Left lung (tissue), 4 donors: ENCODE measurements at regions not wholly inside any gene's neighbourhood (a gene's known extent, or its start where the extent isn't known, plus 50 kb on each side); places are given as distances from the start of the nearest gene placed in this dataset.

Experiments
- ATAC-seq: fragments of 200-7000 bp; cut with Tn5 transposase; one replicate; pipeline ENCODE4 v1.9.1; 2020; ENCODE audit warnings: moderate library complexity
- DNase-seq, 4 donors: peaks; one replicate each; pipeline ENCODE4 v3.0.0-alpha.2; 2013 to 2020
- H3K27ac ChIP-seq, 2 donors: fragments of 200-600 bp; sonication (generic) in 1 of 2; one replicate each; pipeline versions ENCODE4 v1.5.0 to v1.8.0; 2020 to 2021
- H3K27me3 ChIP-seq, 2 donors: fragments of 200-600 bp; sonication (generic) in 1 of 2; one replicate each; pipeline versions ENCODE4 v1.5.0 to v1.8.0; 2020 to 2021
- H3K36me3 ChIP-seq, 2 donors: fragments of 200-600 bp; sonication (generic) in 1 of 2; one replicate each; pipeline versions ENCODE4 v1.5.0 to v1.8.0; 2020 to 2021
- H3K4me1 ChIP-seq, 2 donors: fragments of 200-600 bp; one replicate each; pipeline ENCODE4 v1.8.0; 2021
- H3K4me3 ChIP-seq, 2 donors: fragments of 200-600 bp; sonication (generic) in 1 of 2; one replicate each; pipeline versions ENCODE4 v1.5.0 to v1.8.0; 2020 to 2021; ENCODE audit warnings: mild to moderate bottlenecking in 1 of 2
- H3K9me3 ChIP-seq, 2 donors: fragments of 200-600 bp; sonication (generic) in 1 of 2; one replicate each; pipeline versions ENCODE4 v1.5.0 to v1.8.0; 2020 to 2021
- intact Hi-C, 2 donors: fragments of 100-400 bp; cut with DNase I; formaldehyde crosslinking; loops; one replicate each; pipeline versions ENCODE4 v1.11.2 to v1.14.2; 2022
- TF ChIP-seq, protein P1 (sequence below), 2 donors: fragments of 200-600 bp; sonication (generic) in 1 of 2; IDR thresholded peaks; one replicate each; pipeline versions ENCODE4 v1.5.0 to v1.8.0; 2021; ENCODE audit warnings: antibody characterized with exemption in 2 of 2
- donor health status: DM: no; HTN: yes; CAD: no.
- donor health status: DM: no; HTN: no; CAD: no.

DNA sequence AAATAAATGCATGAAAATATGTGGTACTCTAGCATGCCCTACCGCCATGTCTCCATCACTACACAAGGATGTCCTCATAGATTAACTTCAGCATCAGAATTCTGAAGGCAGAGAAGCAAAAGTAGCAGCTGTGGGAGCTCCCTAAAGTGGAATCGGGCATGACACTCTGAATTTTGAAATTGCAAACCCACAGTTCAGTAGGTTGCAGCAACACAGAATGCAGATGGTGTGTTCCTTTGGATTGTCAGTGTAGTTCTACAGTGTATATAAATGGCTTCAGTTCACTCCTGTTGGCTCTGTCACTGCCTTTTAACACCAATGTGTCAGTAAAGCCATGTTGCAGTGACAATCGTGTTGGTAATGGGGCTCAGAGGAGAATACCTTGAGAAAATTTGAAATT is 973.6 kb upstream of the WWC1 start:
- DNase-seq (no peak), ATAC-seq (no peak)
- Histone ChIP-seq H3K4me1 (no peaks in the 10 kb centered on the region), H3K27ac (no peak overlapping the region), H3K9me3 (no peaks in the 10 kb centered on the region), H3K27me3 (no peaks in the 10 kb centered on the region), H3K4me3 (no peak overlapping the region), H3K36me3 (no peaks in the 10 kb centered on the region)
- intact Hi-C loops: no loop called here
- TF ChIP-seq, protein P1, sequence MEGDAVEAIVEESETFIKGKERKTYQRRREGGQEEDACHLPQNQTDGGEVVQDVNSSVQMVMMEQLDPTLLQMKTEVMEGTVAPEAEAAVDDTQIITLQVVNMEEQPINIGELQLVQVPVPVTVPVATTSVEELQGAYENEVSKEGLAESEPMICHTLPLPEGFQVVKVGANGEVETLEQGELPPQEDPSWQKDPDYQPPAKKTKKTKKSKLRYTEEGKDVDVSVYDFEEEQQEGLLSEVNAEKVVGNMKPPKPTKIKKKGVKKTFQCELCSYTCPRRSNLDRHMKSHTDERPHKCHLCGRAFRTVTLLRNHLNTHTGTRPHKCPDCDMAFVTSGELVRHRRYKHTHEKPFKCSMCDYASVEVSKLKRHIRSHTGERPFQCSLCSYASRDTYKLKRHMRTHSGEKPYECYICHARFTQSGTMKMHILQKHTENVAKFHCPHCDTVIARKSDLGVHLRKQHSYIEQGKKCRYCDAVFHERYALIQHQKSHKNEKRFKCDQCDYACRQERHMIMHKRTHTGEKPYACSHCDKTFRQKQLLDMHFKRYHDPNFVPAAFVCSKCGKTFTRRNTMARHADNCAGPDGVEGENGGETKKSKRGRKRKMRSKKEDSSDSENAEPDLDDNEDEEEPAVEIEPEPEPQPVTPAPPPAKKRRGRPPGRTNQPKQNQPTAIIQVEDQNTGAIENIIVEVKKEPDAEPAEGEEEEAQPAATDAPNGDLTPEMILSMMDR (IDR thresholded peaks at IDR 0.05): no peak

DNA sequence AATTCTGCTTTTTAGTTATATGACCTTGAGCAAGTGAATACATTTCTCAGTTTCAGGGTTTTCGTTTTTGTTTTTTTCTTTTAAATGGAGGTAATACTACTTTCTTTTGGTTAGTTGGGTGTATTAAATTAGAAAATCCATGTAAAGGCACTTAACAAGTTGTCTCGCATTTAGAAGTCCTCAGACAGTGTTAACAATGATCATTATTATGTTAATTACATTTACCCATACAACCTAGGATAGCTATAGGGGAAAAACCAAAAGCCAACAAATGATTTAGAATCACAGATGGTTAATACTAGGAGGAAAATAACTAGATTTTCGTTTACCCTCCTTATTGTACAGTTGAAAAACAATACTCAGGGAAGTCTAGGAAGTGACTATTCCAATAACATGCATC is 972.2 kb upstream of the WWC1 start:
- Histone ChIP-seq H3K4me1 (no peaks in the 10 kb centered on the region), H3K27ac (no peak overlapping the region), H3K4me3 (no peak overlapping the region), H3K27me3 (no peaks in the 10 kb centered on the region), H3K36me3 (no peaks in the 10 kb centered on the region), H3K9me3 (no peaks in the 10 kb centered on the region)
- no peak for ATAC-seq
- DNase-seq: no peak
- intact Hi-C loops: no loop called here
- TF ChIP-seq, protein P1 (IDR thresholded peaks at IDR 0.05): no peak

DNA sequence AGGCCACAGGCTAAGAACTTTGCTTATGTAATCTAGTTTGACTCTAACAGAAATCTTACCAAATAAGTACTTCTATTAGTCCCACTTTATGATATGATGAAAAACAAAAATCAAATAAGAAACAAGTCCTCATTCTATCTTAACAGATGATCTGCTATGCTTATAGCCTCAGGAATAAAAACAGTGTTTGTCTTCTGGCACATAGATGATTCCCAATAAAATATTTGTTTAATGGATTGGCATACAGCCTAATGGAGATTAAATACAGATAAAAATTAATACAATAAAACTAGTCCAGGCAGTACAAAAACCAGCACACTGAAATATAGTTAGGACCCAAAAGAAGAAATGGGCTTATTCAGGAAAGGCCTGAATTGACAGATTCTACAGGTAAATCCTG is 971.4 kb upstream of the WWC1 start:
- no peak overlapping the region for H3K27ac ChIP-seq
- intact Hi-C loops: no loop called here
- H3K4me1 ChIP-seq: no peaks in the 10 kb centered on the region
- H3K4me3 ChIP-seq: no peak overlapping the region
- ATAC-seq (no peak), DNase-seq (no peak)
- no peaks in the 10 kb centered on the region for H3K9me3 ChIP-seq
- TF ChIP-seq, protein P1 (IDR thresholded peaks at IDR 0.05): no peak
- H3K27me3 ChIP-seq: no peaks in the 10 kb centered on the region
- no peaks in the 10 kb centered on the region for H3K36me3 ChIP-seq

DNA sequence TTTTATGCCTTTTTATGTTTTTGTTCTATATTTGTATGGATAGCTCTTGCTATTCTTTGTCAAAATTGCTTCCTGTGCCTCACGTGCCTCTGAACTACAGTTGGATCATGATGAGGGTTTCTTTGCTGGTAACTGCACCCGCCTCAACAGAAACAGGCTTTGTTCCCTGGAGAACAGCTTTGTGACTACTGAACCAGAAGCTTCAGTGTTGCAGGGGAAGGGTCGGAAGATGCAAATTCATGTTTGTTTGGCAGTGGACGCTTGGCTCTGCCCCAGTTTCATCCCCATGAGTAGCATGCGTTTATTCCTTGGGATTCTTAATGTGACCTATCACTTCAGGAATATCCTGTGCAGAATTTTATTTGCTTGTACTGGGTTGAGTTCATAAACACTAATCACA is 959.1 kb upstream of the WWC1 start:
- TF ChIP-seq, protein P1 (IDR thresholded peaks at IDR 0.05): no peak
- H3K9me3 ChIP-seq: no peaks in the 10 kb centered on the region
- no peaks in the 10 kb centered on the region for H3K36me3 ChIP-seq

DNA sequence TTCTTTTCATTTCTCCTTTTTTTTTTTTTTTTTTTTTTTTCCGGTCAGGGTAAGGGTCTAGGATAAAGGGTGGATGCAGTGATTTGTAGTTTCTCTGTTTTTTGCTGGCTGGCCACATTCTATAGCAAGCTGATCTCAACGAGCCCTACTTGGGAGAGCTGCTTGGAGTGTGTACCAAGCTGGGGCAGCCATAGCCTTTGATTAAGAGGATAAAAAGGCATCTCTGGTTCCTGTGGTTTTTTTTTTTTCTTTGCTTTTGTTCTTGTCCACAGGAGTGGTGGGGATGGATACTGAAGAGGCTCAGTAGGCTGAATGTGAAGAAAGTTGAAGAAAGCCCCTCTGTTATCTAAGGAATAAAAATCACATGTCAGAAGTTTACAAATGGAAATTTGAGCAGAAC is 955.3 kb upstream of the WWC1 start:
- TF ChIP-seq, protein P1 (IDR thresholded peaks at IDR 0.05): no peak
- H3K4me1 ChIP-seq: no peaks in the 10 kb centered on the region
- ATAC-seq (no peak), DNase-seq (no peak)
- no peaks in the 10 kb centered on the region for H3K9me3 ChIP-seq
- H3K4me3 ChIP-seq: no peak overlapping the region
- H3K27ac ChIP-seq: no peak overlapping the region
- no peaks in the 10 kb centered on the region for H3K36me3 ChIP-seq
- H3K27me3 ChIP-seq: no peaks in the 10 kb centered on the region
- intact Hi-C loops: no loop called here

More for the DNA sequence above, 959.1 kb upstream of the WWC1 start:
- intact Hi-C loops: no loop called here
- Histone ChIP-seq H3K27me3 (no peaks in the 10 kb centered on the region), H3K4me3 (no peak overlapping the region), H3K27ac (no peak overlapping the region), H3K4me1 (no peaks in the 10 kb centered on the region)
- ATAC-seq (no peak), DNase-seq (no peak)
